Astrocyte of the spinal cord (primary cell): ENCODE measurements at regions not wholly inside any gene's neighbourhood (a gene's known extent, or its start where the extent isn't known, plus 50 kb on each side); places are given as distances from the start of the nearest gene placed in this dataset.

Experiments used
- DNase-seq: peaks from one replicate; pipeline ENCODE4 v3.0.0; 2011; ENCODE audit warnings: low read depth, low spot score
- H3K4me3 ChIP-seq: 2 replicates; pipeline ENCODE4 v1.5.1; 2011; ENCODE audit warnings: low read depth, mild to moderate bottlenecking, low read length, moderate library complexity
- in situ Hi-C: cut with HindIII; loops from 2 replicates; pipeline ENCODE4 v1.10.0; 2017; ENCODE audit warnings: low sequenced_read_pairs
- TF ChIP-seq, protein P1 (sequence below): IDR thresholded peaks from 2 replicates; pipeline ENCODE4 v1.5.1; 2012; ENCODE audit warnings: low read depth, mild to moderate bottlenecking, low read length, inconsistent platforms

DNA sequence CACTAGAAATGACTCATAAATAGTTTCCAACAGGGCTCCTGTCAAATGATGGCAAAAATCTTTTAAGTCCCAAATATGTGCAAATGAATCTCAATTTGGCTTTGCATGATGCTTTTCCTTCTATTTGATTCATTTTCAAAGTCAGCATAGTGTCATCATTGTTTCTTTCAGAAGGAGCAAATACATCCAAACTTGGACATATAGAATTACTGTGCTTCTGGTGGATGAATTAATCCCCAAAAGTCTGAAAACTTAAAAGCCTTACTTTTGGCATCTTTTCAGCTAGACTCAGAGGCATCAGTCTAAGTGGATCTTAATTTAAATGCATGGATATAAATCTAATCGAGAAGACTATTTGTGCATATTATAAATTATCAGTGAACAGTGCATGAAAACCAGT, 578.1 kb upstream of the FZD8 start:
- in situ Hi-C loops, result no loop called here
- DNase-seq, result no peak
- TF ChIP-seq, protein P1, sequence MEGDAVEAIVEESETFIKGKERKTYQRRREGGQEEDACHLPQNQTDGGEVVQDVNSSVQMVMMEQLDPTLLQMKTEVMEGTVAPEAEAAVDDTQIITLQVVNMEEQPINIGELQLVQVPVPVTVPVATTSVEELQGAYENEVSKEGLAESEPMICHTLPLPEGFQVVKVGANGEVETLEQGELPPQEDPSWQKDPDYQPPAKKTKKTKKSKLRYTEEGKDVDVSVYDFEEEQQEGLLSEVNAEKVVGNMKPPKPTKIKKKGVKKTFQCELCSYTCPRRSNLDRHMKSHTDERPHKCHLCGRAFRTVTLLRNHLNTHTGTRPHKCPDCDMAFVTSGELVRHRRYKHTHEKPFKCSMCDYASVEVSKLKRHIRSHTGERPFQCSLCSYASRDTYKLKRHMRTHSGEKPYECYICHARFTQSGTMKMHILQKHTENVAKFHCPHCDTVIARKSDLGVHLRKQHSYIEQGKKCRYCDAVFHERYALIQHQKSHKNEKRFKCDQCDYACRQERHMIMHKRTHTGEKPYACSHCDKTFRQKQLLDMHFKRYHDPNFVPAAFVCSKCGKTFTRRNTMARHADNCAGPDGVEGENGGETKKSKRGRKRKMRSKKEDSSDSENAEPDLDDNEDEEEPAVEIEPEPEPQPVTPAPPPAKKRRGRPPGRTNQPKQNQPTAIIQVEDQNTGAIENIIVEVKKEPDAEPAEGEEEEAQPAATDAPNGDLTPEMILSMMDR, result no peak
- no peak overlapping the region for H3K4me3 ChIP-seq

GRCh38 chr10:36211856-36212255, 569.8 kb upstream of the FZD8 start:
- TF ChIP-seq, protein P1, result no peak
- H3K4me3 ChIP-seq, result no peak overlapping the region
- no peak for DNase-seq
- in situ Hi-C loops, result no loop called here

DNA sequence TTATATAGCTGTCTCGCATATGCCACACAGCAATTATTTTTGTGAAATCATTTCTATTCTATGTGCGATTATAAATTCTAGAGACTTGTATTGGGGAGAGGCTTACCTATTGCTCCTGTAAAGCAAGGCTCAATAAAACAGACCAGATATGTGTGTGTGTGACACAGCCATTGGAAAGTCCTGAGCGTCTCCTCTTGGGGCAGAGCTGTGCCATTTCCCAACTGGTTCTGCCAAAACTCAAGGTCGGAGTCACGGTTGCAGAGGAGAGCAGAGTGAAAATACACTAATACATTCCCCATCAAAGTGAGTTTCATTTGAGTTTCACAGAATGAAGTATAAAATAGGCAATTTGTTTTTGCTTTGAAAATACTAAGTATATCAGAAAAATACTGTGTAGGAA, 567.4 kb upstream of the FZD8 start:
- in situ Hi-C loops, result no loop called here
- no peak overlapping the region for H3K4me3 ChIP-seq
- no peak for DNase-seq
- TF ChIP-seq, protein P1, result no peak

DNA sequence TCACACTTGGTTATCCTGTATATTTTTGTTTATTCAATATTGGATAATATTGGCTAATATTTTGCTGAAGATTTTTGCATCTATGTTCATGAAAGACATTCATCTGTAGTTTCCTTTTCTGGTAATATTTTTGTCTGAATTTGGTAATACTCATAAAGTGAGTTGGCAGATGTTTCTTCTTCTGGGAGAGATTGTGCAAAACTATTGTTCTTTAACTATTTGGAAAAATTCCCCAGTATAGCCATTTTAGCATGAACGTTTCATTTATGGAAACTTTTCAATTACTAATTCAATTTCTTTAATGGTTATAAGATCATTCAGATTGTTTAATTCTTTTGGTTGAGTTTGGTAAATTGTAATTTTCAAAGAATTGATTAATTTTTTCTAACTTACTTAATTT, 560.8 kb upstream of the FZD8 start:
- TF ChIP-seq, protein P1, result no peak
- no peak overlapping the region for H3K4me3 ChIP-seq
- DNase-seq, result no peak
- in situ Hi-C loops, result no loop called here

GRCh38 chr10:36200577-36200976, 558.5 kb upstream of the FZD8 start:
- TF ChIP-seq, protein P1, result no peak
- H3K4me3 ChIP-seq, result no peak overlapping the region
- DNase-seq, result no peak
- in situ Hi-C loops, result no loop called here

- DNase-seq, result no peak
- H3K4me3 ChIP-seq, result no peak overlapping the region
- in situ Hi-C loops, result no loop called here
- TF ChIP-seq, protein P1, result no peak
Measured at GRCh38 chr10:36198322-36198721, 556.2 kb upstream of the FZD8 start.

DNA sequence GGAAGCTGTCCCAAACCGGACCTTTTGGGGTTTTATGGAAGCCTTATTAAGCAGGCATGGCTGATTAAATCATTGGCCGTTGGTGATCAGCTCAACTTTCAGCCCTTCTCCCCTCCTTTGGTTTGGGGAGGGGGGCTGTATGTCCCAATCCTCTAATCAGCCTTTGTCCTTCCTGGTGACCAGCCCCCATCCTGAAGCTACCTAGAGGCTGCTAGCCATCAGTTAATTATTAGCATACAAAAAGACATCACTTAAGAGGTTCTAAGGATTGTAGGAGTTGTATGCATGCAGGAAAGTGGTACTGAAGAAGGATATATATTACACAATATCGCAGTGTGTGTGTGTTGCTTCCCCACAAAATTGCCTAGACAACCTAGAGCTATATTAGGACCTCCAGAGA, 553.3 kb upstream of the FZD8 start:
- no peak for DNase-seq
- in situ Hi-C loops, result no loop called here
- TF ChIP-seq, protein P1, result no peak
- no peak overlapping the region for H3K4me3 ChIP-seq
